Hepatocyte (in vitro differentiated cells): ENCODE measurements at regions not wholly inside any gene's neighbourhood (a gene's known extent, or its start where the extent isn't known, plus 50 kb on each side); places are given as distances from the start of the nearest gene placed in this dataset.

Experiments
- CTCF ChIP-seq: fragments of 200-600 bp; sonication (generic); IDR thresholded peaks from 2 replicates; pipeline ENCODE4 v1.5.1; 2016; ENCODE audit warnings: antibody characterized with exemption, mild to moderate bottlenecking; ENCODE audit not compliant: poor library complexity
- EZH2 ChIP-seq: fragments of 200-600 bp; sonication (generic); IDR thresholded peaks from 2 replicates; pipeline ENCODE4 v1.6.1; 2016; ENCODE audit warnings: antibody characterized with exemption, mild to moderate bottlenecking, borderline replicate concordance
- EZH2phosphoT487 ChIP-seq: fragments of 200-600 bp; sonication (generic); IDR thresholded peaks from one replicate; pipeline ENCODE4 v1.6.1; 2018; ENCODE audit warnings: antibody characterized with exemption, mild to moderate bottlenecking, low read depth, moderate library complexity; ENCODE audit not compliant: unreplicated experiment, severe bottlenecking

GRCh38 chr13:22027566-22027965, 356.7 kb downstream of the FGF9 start:
- no peak for TF ChIP-seq CTCF
- TF ChIP-seq EZH2 = no peak
- TF ChIP-seq EZH2phosphoT487 = no peak
